ENCODE measurements at regions not wholly inside any gene's neighbourhood (a gene's known extent, or its start where the extent isn't known, plus 50 kb on each side); places are given as distances from the start of the nearest gene placed in this dataset.

DNA sequence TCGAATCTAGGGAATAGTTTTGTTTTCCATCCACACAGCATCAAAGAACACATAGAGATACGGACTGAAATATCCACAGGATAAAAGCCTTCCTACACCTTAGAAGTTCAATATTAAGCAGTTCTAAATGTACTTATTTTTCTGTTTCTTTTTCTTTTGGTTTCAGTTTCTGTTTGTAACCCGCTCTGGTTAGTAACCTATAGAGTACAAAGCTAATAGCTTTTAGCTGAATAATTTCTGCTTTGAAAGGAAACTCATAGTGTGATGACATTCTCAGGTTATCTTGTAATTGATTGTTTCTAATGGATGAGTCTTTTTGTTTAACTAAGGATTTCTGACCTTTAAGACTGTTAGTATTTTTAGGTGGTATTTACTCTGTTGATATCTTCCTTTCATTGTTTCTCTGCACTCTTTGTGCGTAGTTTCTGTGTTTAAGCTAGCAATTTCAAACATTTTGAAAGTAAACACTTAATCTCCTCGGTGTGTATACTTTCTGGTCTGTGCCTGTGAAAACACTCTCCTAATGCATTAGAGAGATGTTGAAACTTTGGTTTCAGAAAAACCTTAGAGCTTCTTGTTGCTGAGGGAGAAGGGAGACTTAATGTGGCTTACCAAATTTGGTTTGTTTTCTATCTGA, 385.5 kb downstream of the HDGFL1 start:
- peak; percentile 8 for DNase-seq

DNA sequence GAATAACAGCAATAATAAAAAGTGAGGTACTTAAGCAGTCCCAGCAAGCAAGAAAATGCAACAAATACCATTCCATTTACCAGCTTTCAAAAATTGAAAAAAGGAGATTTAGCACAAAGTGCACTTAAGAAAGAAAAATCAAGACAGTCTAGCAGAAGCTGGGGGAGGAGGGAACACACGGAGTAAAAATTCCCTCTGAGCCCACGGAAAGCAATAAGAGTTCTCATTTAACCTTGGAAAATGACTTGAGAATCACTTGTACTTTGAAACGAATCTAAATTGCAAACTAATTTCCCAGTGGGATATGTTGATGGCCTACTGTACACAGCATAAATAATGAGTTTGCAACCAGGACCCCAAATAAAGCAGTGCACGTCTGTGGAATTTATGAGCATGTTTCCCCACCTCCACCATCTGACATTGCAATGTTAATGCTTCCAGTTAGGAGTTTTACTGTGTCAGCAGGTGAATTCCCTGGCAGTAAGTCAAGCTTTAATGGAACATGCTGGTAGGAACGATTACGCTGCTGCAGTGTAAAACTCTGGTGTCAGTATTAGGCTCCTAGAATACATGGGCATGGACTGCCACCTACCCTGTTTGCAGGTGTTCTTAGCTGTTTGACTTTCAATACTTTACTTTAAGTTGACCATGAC, 386.8 kb downstream of the HDGFL1 start:
- DNase-seq = no peak

DNA sequence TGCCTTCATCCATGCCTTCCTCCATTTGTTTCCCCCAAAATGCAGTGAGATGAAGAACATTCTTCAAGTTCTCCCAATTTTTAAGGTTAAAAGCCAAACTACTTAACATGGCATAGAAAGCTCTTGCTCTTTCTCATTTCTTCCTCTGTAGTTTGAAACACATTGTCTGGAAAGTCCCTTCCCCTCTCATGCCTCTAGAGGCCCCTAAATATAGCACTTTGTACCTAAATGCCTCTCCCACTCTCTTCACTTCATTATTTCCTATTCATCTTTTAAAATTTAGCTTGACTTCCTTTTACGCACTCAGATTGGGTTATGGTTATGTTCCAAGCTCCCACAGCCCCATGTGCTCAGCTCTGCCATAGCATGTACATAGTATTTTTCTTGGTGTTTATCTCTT, 389.3 kb downstream of the HDGFL1 start:
- no peak for DNase-seq

DNA sequence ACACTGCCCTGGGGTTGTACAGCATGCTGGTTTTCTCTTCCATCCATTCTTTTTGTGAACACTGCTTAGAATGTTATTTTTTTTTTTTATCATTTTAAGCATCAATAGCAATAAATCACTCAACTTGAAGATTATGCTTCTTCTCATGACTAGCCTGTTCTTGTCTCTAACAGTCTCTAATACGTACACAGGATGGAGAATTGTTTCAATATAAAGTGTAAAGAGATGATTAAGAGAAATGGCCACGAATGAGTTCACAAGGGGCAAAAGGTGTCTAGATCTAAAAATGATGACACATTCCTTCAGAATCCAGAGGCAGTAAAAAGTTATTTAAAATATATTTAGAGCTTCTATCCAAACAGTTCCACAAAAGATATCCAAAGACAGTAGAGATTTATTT, 390.2 kb downstream of the HDGFL1 start:
- DNase-seq = no peak

DNA sequence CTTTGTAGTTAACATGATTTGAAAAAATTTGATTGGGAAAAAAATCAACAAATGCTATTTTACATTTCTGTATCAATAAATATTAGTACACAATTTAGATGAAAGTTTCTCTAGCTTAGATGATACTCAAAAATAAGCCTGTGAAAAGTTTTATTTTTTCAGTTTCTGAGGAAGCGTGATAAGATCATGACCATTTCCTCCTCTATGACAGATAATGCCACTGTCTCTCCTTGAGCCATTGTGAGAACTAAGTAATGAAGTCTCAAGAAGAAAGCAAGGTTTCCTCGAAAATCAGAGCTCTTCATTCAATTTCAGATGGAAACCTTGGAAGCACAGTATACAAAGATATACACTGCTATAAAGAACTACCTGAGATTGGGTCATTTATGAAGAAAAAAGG, 395.0 kb downstream of the HDGFL1 start:
- DNase-seq = no peak

DNA sequence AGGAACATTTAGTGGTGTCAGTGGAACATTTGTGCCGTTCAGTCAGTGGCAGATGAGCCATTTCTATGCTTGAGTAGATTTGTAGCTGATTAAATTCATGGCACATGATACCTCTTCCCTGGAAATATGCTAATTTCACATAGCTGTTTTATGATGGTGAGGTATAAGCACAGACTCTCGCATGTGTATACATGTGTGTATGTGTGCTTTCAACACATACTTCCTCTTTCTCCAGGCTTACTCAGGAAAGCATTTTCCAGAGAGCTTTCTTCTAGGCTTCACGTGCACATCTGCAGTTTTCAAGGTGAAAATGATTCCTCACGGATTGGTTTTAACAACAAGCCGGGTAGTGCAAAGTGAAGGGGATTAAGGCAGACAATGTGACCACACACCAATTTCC, 396.5 kb downstream of the HDGFL1 start:
- no peak for DNase-seq

DNA sequence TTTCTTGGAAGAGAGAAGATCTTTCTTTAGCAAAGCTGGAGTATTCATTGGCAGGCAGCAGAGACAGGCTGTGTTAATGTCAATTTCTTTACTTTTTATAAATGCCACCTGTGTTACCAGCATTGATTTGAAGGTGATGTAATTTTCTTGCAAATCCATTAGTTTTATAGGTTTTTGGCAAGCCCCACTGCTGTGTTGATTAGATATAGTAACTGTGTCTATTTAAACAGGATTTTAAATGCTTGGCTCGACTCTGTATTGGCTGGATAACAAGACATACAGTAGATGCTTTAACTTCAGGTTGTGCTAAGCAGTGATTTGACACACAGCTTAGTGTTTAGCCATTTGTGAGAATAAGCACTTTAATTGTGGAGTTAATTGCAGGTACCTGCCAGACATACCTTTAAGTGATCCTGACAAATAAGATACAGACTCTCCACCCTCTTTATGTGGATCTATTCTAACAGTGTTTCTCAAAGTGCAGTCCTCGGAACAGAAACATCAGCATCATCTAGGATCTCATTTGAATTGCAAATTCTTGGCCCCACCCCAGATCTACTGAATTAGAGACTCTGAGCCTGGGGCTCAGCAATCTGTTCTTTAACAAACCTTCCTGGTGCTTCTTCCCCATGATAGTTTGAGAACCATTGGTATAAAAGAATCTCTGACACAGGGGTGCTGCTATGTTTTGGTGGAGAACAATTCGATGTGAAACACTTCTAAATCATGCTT, 397.5 kb downstream of the HDGFL1 start:
- DNase-seq = no peak

DNA sequence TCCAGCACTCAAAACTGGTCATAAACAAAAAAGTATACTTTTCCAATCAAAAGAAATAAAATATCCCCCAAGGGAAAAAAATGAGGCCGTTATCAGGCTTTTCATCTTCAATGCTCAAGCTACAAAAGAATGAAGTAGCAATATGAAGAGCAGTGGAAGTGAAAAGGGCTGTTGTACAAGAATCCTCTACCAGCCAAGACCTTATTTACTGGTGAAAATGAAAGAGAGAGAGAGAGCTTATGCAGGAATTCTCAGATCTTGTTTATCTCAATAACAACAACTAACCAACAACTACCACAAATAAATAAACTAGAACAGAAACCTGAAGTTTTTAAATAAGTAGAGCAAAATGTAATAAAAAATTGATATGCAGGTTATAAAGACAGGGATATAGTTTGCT, 400.6 kb downstream of the HDGFL1 start:
- DNase-seq = no peak

DNA sequence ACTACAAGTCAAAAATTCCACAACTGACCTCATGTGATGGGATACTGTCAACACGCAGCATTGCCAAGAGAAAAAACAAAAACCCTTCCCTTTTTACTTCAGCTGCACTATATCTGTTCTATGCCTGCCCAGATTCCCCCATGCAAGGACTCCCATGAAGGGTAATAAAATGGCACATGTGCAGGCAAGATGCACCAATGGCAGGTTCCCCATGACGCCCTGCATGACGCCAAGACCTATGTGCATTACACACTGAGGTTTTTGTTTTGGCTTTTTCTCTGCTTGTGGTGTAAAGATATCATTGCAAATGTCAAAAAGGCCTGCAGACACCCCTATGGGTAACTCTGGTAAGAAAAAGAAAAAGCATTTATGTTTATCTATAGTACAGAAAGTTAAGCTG, 403.4 kb downstream of the HDGFL1 start:
- no peak for DNase-seq

DNA sequence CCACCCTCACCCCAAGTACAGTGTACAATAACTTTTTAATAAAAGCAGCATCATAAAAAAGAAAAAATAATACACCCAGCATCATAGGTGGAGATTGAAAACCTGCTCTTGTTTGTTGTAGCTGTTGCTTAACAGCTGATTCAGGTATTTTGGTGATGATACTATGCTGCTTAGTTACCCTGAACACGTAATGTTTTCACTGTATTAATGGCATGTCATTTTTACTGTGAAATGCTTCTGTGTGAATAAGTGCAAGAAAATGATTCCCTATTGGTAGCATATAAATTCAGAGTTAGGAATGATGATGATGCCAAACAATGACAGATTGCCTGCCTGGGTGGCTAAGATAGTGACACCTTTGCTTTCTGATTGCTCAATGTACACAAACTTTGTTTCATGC, 405.7 kb downstream of the HDGFL1 start:
- no peak for DNase-seq

DNA sequence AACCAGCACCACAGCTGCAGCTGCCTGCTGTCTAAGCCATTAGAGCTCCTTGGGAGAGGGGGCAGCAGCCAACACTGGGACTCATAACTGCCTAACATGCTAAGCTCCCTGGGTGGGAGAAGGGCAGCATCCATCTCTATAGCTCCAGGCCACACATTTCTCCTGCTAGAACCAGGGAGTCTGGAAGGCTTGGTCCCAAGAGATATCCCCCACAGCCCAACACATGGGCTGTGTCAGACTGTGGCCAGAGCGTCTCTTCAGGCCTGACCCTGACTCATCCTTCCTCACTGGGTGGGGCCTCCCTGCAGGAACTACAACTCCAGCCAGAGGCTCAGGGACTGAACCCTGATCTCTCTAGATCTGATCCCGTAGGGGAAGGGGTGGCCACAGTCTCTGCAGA, 411.1 kb downstream of the HDGFL1 start:
- DNase-seq = peak; percentile 67

DNA sequence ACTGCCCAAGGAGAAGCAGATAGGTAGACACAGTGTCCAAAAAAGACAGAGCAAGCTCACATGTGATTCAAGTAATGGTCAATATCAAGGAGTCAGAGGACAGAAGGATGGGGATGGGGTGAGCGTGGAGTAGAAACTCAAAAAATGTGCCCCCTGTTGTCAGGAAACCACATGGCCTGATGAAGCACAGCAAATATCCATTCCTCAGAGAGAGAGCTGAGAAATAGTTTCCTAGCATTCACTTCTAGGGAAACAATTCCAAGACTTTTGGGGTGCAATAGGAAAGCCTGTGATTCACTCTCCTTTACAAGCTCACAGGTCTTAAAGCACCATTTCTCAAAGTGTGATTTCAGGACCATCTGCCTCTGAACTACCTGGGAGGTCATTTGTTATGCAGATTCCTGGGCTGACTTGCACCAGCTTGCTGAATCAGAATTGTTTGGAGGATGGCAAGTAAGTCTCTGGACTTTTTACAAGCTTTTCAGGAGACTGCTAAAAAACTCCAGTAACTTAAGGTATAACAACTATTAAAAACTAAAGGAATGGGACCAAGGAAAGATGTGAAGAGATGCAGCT, 432.8 kb downstream of the HDGFL1 start:
- DNase-seq = no peak

DNA sequence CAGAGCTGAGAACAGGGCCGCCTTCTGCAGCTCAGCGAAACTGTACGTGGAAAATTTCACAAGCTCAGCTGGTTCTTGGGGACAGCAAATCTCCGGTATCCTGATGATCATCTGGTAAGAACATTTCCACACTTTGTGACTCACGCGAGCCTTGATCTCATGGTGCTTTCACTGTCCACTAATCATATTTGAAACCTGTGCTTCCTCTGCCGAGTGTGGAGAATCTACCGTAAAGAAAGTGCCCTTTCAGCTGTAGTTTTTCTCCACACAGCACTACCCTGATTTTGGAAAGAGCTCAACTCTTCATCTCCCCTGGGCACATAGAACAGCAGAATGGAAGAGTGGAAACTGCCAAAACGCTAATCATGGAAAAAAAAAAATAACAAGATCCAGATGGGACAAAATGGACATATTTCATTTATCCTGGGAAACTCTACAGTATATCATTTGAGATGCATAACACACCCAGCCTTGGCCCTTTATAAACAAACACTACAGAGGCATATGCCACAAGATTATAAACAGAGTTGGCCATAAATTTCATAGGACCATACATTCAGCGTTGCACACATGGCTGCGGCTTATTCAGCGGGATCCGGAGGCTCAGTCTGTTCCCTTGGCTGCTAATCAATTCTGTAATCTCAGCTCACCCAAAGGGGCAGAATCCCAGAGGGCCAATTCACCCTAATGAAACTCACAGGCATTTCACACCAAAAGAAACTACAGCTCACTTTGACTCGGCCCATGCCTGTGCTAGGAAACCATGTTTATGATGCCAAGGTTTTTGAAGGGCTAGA, 434.5 kb downstream of the HDGFL1 start:
- peak; percentile 75 for DNase-seq

DNA sequence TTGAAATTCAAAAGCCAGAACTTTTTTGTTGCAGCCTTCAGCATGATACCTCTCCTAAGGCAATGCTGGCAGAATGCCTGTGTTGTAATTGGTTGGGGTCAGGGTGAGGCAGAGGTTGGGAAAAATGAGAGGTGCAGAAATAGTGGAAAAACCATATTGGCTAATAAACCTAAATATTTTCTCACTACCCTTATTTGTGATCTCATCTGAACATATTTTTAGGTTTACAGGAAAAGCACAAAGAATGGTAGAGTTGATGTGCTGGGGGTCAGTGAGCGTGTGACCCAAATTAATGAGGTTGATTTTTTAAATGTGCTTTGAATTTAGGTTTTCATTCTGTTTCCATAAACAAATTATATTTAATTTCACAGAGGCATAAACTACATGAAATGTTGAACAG, 437.3 kb downstream of the HDGFL1 start:
- DNase-seq = no peak

DNA sequence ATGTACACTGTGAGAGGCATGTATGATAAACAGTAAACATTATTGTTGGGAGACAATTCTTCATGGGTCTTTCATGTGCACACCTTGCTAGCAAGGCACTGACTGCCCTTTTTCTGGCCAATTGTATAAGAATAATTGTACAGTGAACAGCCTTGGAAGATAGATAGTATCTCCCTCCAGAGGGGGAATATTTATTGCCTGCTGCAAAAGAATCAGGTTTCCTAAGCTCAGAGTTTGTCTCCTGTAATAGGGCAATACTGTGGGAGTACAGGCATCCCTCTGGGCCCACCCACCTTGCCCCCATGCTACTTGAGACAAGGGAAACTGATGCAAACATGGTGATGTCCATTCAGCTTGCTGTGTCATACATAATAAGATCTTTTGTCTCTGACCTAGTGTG, 442.2 kb downstream of the HDGFL1 start:
- no peak for DNase-seq

DNA sequence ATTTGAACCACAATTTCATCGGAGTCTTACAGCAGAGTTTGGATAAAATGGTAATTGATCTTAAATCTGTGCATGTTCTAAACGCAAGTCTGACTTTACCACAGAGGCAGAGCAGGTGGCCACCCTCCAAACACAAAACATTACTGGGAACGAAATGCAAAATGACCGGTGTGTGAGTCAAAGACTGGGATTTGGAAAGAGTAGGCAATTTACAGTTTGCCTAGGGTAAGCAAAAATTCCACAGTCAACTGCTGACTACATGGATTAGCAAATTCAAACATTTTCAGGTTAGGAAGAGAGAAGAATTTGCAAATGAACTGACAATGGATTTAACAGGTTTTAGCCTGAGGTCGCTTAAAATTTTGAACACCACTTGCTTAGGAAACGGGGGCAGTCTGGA, 444.4 kb downstream of the HDGFL1 start:
- no peak for DNase-seq

DNA sequence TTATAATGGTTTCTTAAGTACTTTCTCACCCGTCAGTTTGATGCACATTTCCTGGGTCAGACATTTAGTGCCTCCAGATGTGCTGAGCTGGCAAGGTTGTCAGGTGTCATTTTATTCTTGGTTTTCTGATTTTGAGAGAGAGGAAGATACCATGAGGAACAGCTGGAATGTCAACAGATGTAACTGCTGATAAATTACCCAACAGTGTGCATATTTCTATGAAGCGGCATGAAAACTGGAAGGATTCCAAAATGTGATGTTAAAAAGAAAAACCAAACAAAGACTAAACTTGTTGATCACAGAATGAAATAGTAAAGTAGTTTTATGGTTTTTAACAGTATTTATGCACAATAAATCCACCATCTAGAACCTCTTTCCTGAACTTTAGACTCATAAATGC, 447.3 kb downstream of the HDGFL1 start:
- no peak for DNase-seq

DNA sequence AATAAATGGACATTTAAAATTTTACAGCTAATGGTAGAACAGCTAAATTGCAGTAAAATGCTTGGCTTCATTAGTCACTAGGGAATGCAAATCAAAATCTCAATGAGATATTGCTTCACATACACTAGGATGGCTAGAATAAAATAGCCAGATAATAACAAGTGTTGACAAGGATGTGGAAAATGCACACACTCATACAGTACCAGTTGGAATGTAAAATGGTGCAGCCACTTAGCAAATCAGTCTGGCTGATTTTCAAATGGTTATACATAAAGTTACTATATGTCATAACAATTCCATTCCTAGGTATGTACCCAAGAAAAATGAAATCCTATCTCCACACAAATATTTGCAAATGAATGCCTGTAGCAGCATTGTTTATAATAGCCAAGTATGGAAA, 452.1 kb downstream of the HDGFL1 start:
- no peak for DNase-seq

DNA sequence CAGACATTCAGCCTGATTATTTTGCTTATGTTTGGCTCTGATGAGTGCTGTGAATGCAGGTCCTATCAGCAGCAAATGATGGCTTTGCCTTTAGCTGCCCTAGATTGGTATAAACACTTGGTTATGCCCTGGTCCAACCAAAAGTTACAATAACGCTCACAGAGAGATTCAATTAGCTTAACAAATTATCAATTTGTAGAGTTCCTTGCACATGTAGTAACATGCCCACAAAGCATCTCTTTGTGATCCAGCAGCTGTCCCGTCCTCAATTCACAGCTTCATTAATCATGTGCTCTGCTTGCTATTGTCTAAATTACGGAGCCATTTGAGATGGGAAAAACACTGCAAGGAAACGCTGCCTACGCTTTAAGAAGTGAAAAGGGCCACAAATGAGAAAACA, 457.9 kb downstream of the HDGFL1 start:
- no peak for DNase-seq

DNA sequence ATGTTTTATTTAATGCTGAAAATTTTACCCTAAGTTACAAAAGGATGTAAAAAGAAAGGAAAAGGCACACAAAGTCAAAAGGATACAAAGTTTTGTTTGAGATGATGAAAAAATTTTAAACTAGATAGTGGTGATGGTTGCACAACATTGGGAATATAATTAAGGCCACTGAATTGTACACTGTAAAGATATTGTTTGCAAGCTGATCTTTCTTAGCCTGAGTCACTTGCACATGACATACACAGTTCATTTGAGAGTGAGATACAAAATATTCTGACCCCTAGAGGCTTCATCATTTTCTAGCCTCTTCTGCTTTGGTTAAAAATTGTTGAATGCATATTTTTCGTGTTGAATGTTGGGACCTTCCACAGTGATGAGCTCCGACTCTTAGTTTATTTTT, 462.6 kb downstream of the HDGFL1 start:
- DNase-seq = no peak

DNA sequence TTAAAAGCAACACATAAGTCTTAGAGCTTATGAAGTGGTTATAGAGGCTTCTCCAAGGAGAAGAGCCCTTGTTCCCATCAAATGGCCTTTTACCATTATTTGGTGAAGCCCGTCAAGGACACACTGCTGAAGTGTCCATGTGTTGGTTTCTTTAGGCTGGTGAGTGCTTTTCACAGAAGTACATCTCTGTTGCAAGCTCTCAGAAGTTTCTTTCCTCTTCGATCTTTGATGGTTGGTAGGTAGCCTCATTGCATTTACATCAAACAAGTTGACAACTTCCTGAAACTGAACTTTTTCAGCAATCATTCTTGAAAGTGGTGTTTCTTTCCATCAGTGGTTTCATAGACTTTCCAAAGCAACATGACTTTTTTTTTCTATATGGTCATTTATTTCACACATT, 465.6 kb downstream of the HDGFL1 start:
- no peak for DNase-seq

DNA sequence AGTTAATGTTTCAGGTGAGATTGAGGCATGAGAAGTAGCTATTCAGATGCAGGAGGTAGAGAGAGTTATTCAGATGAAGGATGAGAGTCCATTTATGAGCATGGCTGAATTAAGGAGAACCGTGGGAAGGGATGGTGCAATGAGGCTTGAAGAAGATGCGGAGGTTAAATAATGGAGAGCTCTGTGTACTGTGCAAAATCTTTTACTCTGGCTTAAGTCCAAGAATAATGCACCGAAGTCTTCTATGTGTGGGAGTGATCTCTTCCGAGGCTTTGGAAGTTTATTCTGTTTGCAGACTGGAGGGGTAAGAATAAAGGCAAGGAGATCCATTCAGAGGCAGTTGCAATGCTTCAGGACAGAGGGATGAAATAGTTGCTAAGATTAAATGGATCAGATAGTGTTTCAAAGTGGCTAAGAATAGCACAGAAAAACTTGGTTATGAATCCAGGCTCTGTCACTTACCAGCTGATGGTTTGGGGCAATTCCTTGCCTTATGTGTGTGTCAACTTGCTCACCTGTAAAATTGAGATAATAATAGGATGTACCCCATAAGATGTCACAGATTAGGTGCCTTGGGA, 467.1 kb downstream of the HDGFL1 start:
- no peak for DNase-seq

DNA sequence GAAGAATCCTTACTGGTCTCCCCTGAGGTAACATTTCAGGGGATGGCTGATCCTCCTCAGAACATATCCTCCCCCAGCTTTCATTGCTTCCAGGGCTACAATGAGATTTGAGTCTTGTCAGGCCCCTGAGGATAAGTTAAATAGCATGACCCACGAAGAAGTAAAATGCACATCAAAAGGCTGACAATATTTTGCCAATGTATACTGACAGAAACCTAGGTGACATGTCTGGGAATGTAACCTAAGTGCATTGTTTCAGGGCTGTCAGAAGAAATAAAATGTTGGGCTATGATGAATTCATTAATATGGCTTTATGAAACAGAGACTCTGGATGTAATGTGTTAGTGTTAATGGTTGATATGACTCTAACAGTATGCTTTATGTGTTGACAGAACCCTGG, 471.5 kb downstream of the HDGFL1 start:
- DNase-seq = no peak

Measured in EL (cell line).